GM23248 (cell line): ENCODE measurements at regions not wholly inside any gene's neighbourhood (a gene's known extent, or its start where the extent isn't known, plus 50 kb on each side); places are given as distances from the start of the nearest gene placed in this dataset.

Source experiments
- DNase-seq: peaks from one replicate; pipeline ENCODE4 v3.0.0-alpha.2; 2015
- H2AFZ ChIP-seq: fragments of 200-600 bp; sonication (generic); 2 replicates; pipeline ENCODE4 v1.6.1; 2016; ENCODE audit warnings: antibody characterized with exemption
- H3F3A ChIP-seq: fragments of 200-600 bp; sonication (generic); 2 replicates; pipeline ENCODE4 v1.6.1; 2016; ENCODE audit warnings: mild to moderate bottlenecking, antibody characterized with exemption, mixed run types; ENCODE audit not compliant: insufficient read depth
- H3K27ac ChIP-seq: fragments of 200-600 bp; sonication (generic); 2 replicates; pipeline ENCODE4 v1.5.1; 2016; ENCODE audit warnings: mild to moderate bottlenecking
- H3K27me3 ChIP-seq: fragments of 200-600 bp; sonication (generic); replicated peaks from 2 replicates; pipeline ENCODE4 v1.6.1; 2016; ENCODE audit warnings: mild to moderate bottlenecking; ENCODE audit not compliant: insufficient read depth
- H3K36me3 ChIP-seq: fragments of 200-600 bp; sonication (generic); 2 replicates; pipeline ENCODE4 v1.6.1; 2016; ENCODE audit warnings: low read depth, mild to moderate bottlenecking
- H3K4me1 ChIP-seq: fragments of 200-600 bp; sonication (generic); 2 replicates; pipeline ENCODE4 v1.6.1; 2016; ENCODE audit warnings: mild to moderate bottlenecking; ENCODE audit not compliant: insufficient read depth
- H3K4me2 ChIP-seq: fragments of 200-600 bp; sonication (generic); one replicate; pipeline ENCODE4 v1.6.1; 2016; ENCODE audit warnings: mild to moderate bottlenecking; ENCODE audit not compliant: unreplicated experiment
- H3K4me3 ChIP-seq: fragments of 200-600 bp; sonication (generic); 2 replicates; pipeline ENCODE4 v1.5.1; 2016; ENCODE audit warnings: mild to moderate bottlenecking
- H3K79me2 ChIP-seq: fragments of 200-600 bp; sonication (generic); 2 replicates; pipeline ENCODE4 v1.6.1; 2016; ENCODE audit warnings: mild to moderate bottlenecking; ENCODE audit not compliant: insufficient read depth
- H3K9ac ChIP-seq: fragments of 200-600 bp; sonication (generic); 2 replicates; pipeline ENCODE4 v1.6.1; 2016; ENCODE audit warnings: mild to moderate bottlenecking
- H3K9me2 ChIP-seq: fragments of 200-600 bp; sonication (generic); 2 replicates; pipeline ENCODE4 v1.6.1; 2016; ENCODE audit warnings: mixed run types, mild to moderate bottlenecking, moderate library complexity; ENCODE audit not compliant: insufficient read depth
- H3K9me3 ChIP-seq: fragments of 200-600 bp; sonication (generic); one replicate; pipeline ENCODE4 v1.6.1; 2017; ENCODE audit warnings: low read depth
- H4K20me1 ChIP-seq: fragments of 200-600 bp; sonication (generic); 2 replicates; pipeline ENCODE4 v1.6.0; 2016; ENCODE audit not compliant: insufficient read depth
- EZH2 ChIP-seq: fragments of 200-600 bp; sonication (generic); IDR thresholded peaks from 2 replicates; pipeline ENCODE4 v1.6.1; 2018; ENCODE audit warnings: antibody characterized with exemption, mild to moderate bottlenecking; ENCODE audit not compliant: insufficient read depth, poor library complexity, severe bottlenecking
- EZH2phosphoT487 ChIP-seq: fragments of 200-600 bp; sonication (generic); IDR thresholded peaks from 2 replicates; pipeline ENCODE4 v1.6.1; 2018; ENCODE audit warnings: antibody characterized with exemption, moderate library complexity, mild to moderate bottlenecking, low read depth; ENCODE audit not compliant: insufficient read depth
- WGBS, 2 experiments: methylation state at CpG; one replicate each; pipeline ENCODE4 v1.1.6; 2015 to 2017; ENCODE audit warnings: low lambda C conversion rate in 2 of 2, low coverage in 1 of 2; ENCODE audit errors: missing lambda C conversion rate in 2 of 2; 5-methylcytosine and 5-hydroxymethylcytosine counted together
- in situ Hi-C: fragments of 300-500 bp; cut with MboI; formaldehyde crosslinking; loops from 2 replicates; pipeline ENCODE4 v1.15.0; 2020

- H2AFZ ChIP-seq, result no peak overlapping the region
- TF ChIP-seq EZH2 (no peak), EZH2phosphoT487 (no peak)
- H3K9ac ChIP-seq, result no peak overlapping the region
- 33 to 45% methylated on average over 3 of the region's 3 CpGs for WGBS, 2 experiments
- no peaks in the 10 kb centered on the region for H3K27me3 ChIP-seq
- H3K79me2 ChIP-seq, result no peaks in the 10 kb centered on the region
- H3K4me2 ChIP-seq, result no peak overlapping the region
- no peak overlapping the region for H3K4me3 ChIP-seq
- DNase-seq, result no peak
- no peak overlapping the region for H3K27ac ChIP-seq
- in situ Hi-C loops, result no loop called here
- H3K9me2 ChIP-seq, result no peaks in the 10 kb centered on the region
- H3K9me3 ChIP-seq, result no peaks in the 10 kb centered on the region
- no peaks in the 10 kb centered on the region for H3K36me3 ChIP-seq
- no peaks in the 10 kb centered on the region for H4K20me1 ChIP-seq
- no peaks in the 10 kb centered on the region for H3F3A ChIP-seq
- H3K4me1 ChIP-seq, result no peaks in the 10 kb centered on the region
These were observed 1292.2 kb downstream of the UQCRFS1 start for GRCh38 chr19:27920774-27921173.

GRCh38 chr19:27918818-27919217, 1294.1 kb downstream of the UQCRFS1 start:
- H3K9me2 ChIP-seq, result no peaks in the 10 kb centered on the region
- no peaks in the 10 kb centered on the region for H3K9me3 ChIP-seq
- no peaks in the 10 kb centered on the region for H3K4me1 ChIP-seq
- no peak overlapping the region for H3K9ac ChIP-seq
- H3K4me2 ChIP-seq, result no peak overlapping the region
- no peaks in the 10 kb centered on the region for H3K36me3 ChIP-seq
- DNase-seq, result no peak
- H3K79me2 ChIP-seq, result no peaks in the 10 kb centered on the region
- H3F3A ChIP-seq, result no peaks in the 10 kb centered on the region
- no peaks in the 10 kb centered on the region for H3K27me3 ChIP-seq
- no peak overlapping the region for H2AFZ ChIP-seq
- H4K20me1 ChIP-seq, result no peaks in the 10 kb centered on the region
- WGBS, 2 experiments, result 20 to 28% methylated on average over 3 of the region's 3 CpGs
- H3K4me3 ChIP-seq, result no peak overlapping the region
- in situ Hi-C loops, result no loop called here
- TF ChIP-seq EZH2phosphoT487 (no peak), EZH2 (no peak)
- no peak overlapping the region for H3K27ac ChIP-seq

GRCh38 chr19:27911122-27911898, 1301.6 kb downstream of the UQCRFS1 start:
- Histone ChIP-seq H3K27ac (no peak overlapping the region), H3K36me3 (no peaks in the 10 kb centered on the region), H3K27me3 (no peaks in the 10 kb centered on the region), H3K9ac (no peak overlapping the region), H4K20me1 (no peaks in the 10 kb centered on the region), H3K4me1 (no peaks in the 10 kb centered on the region), H3K9me3 (no peaks in the 10 kb centered on the region), H2AFZ (no peak overlapping the region), H3F3A (no peaks in the 10 kb centered on the region), H3K4me2 (no peak overlapping the region), H3K4me3 (no peak overlapping the region), H3K79me2 (no peaks in the 10 kb centered on the region), H3K9me2 (no peaks in the 10 kb centered on the region)
- TF ChIP-seq EZH2phosphoT487, result no peak
- no peak for TF ChIP-seq EZH2
- in situ Hi-C loops, result no loop called here
- 37 to 39% methylated on average over 19 of the region's 19 CpGs for WGBS, 2 experiments
- no peak for DNase-seq

GRCh38 chr19:27909861-27910260, 1303.1 kb downstream of the UQCRFS1 start:
- no peak for DNase-seq
- Histone ChIP-seq H3K27ac (no peak overlapping the region), H3K27me3 (no peaks in the 10 kb centered on the region), H3K4me2 (no peak overlapping the region), H3K4me1 (no peaks in the 10 kb centered on the region), H3K9ac (no peak overlapping the region), H2AFZ (no peak overlapping the region), H3K79me2 (no peaks in the 10 kb centered on the region), H3K36me3 (no peaks in the 10 kb centered on the region), H3K4me3 (no peak overlapping the region), H3K9me2 (no peaks in the 10 kb centered on the region), H3F3A (no peaks in the 10 kb centered on the region), H3K9me3 (no peaks in the 10 kb centered on the region), H4K20me1 (no peaks in the 10 kb centered on the region)
- TF ChIP-seq EZH2phosphoT487 (no peak), EZH2 (no peak)
- WGBS, 2 experiments, result 81 to 84% methylated on average over 15 to 29 of the region's 29 CpGs
- in situ Hi-C loops, result no loop called here
